K562 (cell line): ENCODE measurements at regions not wholly inside any gene's neighbourhood (a gene's known extent, or its start where the extent isn't known, plus 50 kb on each side); places are given as distances from the start of the nearest gene placed in this dataset.

Experiments
- ATAC-seq: fragments of 200-7000 bp; cut with Tn5 transposase; 3 replicates; pipeline ENCODE4 v1.9.1; 2020; ENCODE audit warnings: moderate library complexity
- BruUV-seq: library from RNA; stranded (reverse); fragments of 400-500 nt; replicated peaks from 2 replicates; lab custom pipeline; 2021; lab: Mats Ljungman, UMichigan
- CTCF ChIA-PET: fragments of 300-600 bp; formaldehyde crosslinking; extraction: SDS; loops from one replicate; lab custom pipeline; 2021; ENCODE audit warnings: low intra/inter-chr PET ratio; lab: Yijun Ruan, JAX
- POLR2A ChIA-PET: fragments of 300-600, 350-650 bp; sonication (Branson Sonifier 250); formaldehyde crosslinking; extraction: SDS; loops from one replicate; lab custom pipeline; 2021; ENCODE audit warnings: antibody characterized with exemption, inconsistent platforms; lab: Yijun Ruan, JAX
- DNase-seq, 4 experiments: peaks; one replicate each; pipeline versions ENCODE4 v3.0.0 to v3.0.0-alpha.2; 2011 to 2018; ENCODE audit warnings: low spot score in 3 of 4, mixed read lengths in 3 of 4; ENCODE audit errors: extremely low read depth in 1 of 4
- FAIRE-seq: peaks from 2 replicates; lab custom pipeline; 2011; peaks lifted over from hg19 to GRCh38; lab: Jason Lieb, UNC
- H2AFZ ChIP-seq: 2 replicates; pipeline ENCODE4 v1.6.0; 2011; ENCODE audit warnings: low read depth, low read length, control low read depth, inconsistent platforms
- H3K27ac ChIP-seq: fragments of 200-600 bp; 3 replicates; pipeline ENCODE4 v1.8.0; 2011; ENCODE audit warnings: low read depth, mild to moderate bottlenecking, control low read depth, inconsistent platforms, low read length, moderate library complexity, mixed read lengths; ENCODE audit errors: extremely low read depth
- H3K27me3 ChIP-seq, 2 experiments: fragments of 300-600 bp in 1 of 2; 2 replicates in 1 of 2; 3 replicates in 1 of 2; pipeline versions ENCODE4 v1.6.0 to v1.8.0; 2011; ENCODE audit warnings: inconsistent platforms in 2 of 2, low read length in 2 of 2, mild to moderate bottlenecking in 1 of 2, mixed read lengths in 1 of 2, moderate library complexity in 1 of 2; ENCODE audit not compliant: control insufficient read depth in 2 of 2, insufficient read depth in 2 of 2
- H3K36me3 ChIP-seq: fragments of 300-600 bp; 3 replicates; pipeline ENCODE4 v1.8.0; 2011; ENCODE audit warnings: mild to moderate bottlenecking, low read length, inconsistent platforms; ENCODE audit not compliant: control insufficient read depth, insufficient read depth
- H3K4me1 ChIP-seq, 2 experiments: fragments of 200-600 bp in 1 of 2; replicated peaks in 1 of 2; 2 replicates in 1 of 2; 3 replicates in 1 of 2; pipeline versions ENCODE4 v1.5.1 to v1.8.0; 2011; ENCODE audit warnings: inconsistent platforms in 2 of 2, low read length in 2 of 2, mild to moderate bottlenecking in 1 of 2, mixed read lengths in 1 of 2, moderate library complexity in 1 of 2; ENCODE audit not compliant: control insufficient read depth in 2 of 2, insufficient read depth in 2 of 2
- H3K4me2 ChIP-seq: 2 replicates; pipeline ENCODE4 v1.6.1; 2011; ENCODE audit warnings: low read length, control low read depth, inconsistent platforms, mixed read lengths; ENCODE audit not compliant: insufficient read depth
- H3K4me3 ChIP-seq: fragments of 200-600 bp; sonication (generic), shearing (Covaris generic); 2 replicates; pipeline ENCODE4 v1.5.1; 2016; ENCODE audit warnings: control low read depth, inconsistent platforms
- H3K79me2 ChIP-seq: fragments of 200-600 bp; 3 replicates; pipeline ENCODE4 v1.8.0; 2011; ENCODE audit warnings: low read length, inconsistent platforms; ENCODE audit not compliant: control insufficient read depth, insufficient read depth
- H3K9ac ChIP-seq, 2 experiments: 2 replicates each; pipeline versions ENCODE4 v1.6.0 to v1.6.1; 2011; ENCODE audit warnings: low read depth in 2 of 2, low read length in 2 of 2, control low read depth in 1 of 2, inconsistent platforms in 1 of 2, mild to moderate bottlenecking in 1 of 2, mixed read lengths in 1 of 2; ENCODE audit not compliant: insufficient read depth in 1 of 2
- H3K9me1 ChIP-seq: one replicate; pipeline ENCODE4 v1.6.0; 2011; ENCODE audit warnings: inconsistent platforms, mild to moderate bottlenecking, low read length, moderate library complexity; ENCODE audit not compliant: control insufficient read depth, insufficient read depth
- H3K9me3 ChIP-seq: replicated peaks from 2 replicates; pipeline ENCODE4 v1.5.1; 2011; ENCODE audit warnings: low read depth, low read length, inconsistent platforms; ENCODE audit not compliant: control insufficient read depth, insufficient read depth
- H4K20me1 ChIP-seq: replicated peaks from 2 replicates; pipeline ENCODE4 v1.6.1; 2011; ENCODE audit warnings: low read length, inconsistent platforms, mixed read lengths; ENCODE audit not compliant: control insufficient read depth, insufficient read depth
- DNMT1 ChIP-seq: fragments of 450-650 bp; IDR thresholded peaks from 2 replicates; pipeline ENCODE4 v1.6.1; 2016; ENCODE audit warnings: antibody characterized with exemption, mild to moderate bottlenecking
- FOXJ3 ChIP-seq: sonication (generic); formaldehyde crosslinking; IDR thresholded peaks from 2 replicates; pipeline ENCODE4 v1.4.0; 2020; ENCODE audit warnings: mild to moderate bottlenecking, missing genetic modification reagents
- FOXK1 ChIP-seq: sonication (generic); formaldehyde crosslinking; IDR thresholded peaks from 2 replicates; pipeline ENCODE4 v1.8.0; 2022; ENCODE audit warnings: missing genetic modification reagents, mild to moderate bottlenecking, borderline replicate concordance
- FOXP1 ChIP-seq: sonication (generic); formaldehyde crosslinking; IDR thresholded peaks from 2 replicates; pipeline ENCODE4 v1.8.0; 2022; ENCODE audit warnings: mild to moderate bottlenecking, missing genetic modification reagents
- GTF2E2 ChIP-seq: fragments of 200-800 bp; sonication (Bioruptor generic); IDR thresholded peaks from 2 replicates; pipeline ENCODE4 v1.6.1; 2016; ENCODE audit warnings: missing genetic modification characterization, missing compliant biosample characterization
- HNRNPL ChIP-seq: fragments of 200-400 bp; formaldehyde crosslinking; IDR thresholded peaks from 2 replicates; pipeline ENCODE4 v1.6.1; 2017; ENCODE audit warnings: low read depth, mild to moderate bottlenecking, low read length
- MYBL2 ChIP-seq, 2 experiments: fragments of 450-650 bp in 1 of 2; sonication (generic) in 1 of 2; formaldehyde crosslinking in 1 of 2; IDR thresholded peaks; 2 replicates each; pipeline versions ENCODE4 v1.6.1 to v1.8.1; 2017 to 2022; ENCODE audit warnings: borderline replicate concordance in 1 of 2, inconsistent platforms in 1 of 2, low read depth in 1 of 2, mild to moderate bottlenecking in 1 of 2, missing genetic modification reagents in 1 of 2, moderate library complexity in 1 of 2
- NFIC ChIP-seq: fragments of 450-650 bp; IDR thresholded peaks from 2 replicates; pipeline ENCODE4 v1.6.1; 2017; ENCODE audit warnings: mild to moderate bottlenecking, inconsistent platforms
- POLR2H ChIP-seq: IDR thresholded peaks from 2 replicates; pipeline ENCODE4 v1.6.1; 2016; ENCODE audit warnings: missing genetic modification characterization, low read depth, mild to moderate bottlenecking, control low read depth, missing compliant biosample characterization, moderate library complexity
- RBM14 ChIP-seq: fragments of 200-400 bp; formaldehyde crosslinking; IDR thresholded peaks from 2 replicates; pipeline ENCODE4 v1.6.1; 2018; ENCODE audit warnings: low read depth, mild to moderate bottlenecking, low read length, moderate library complexity, borderline replicate concordance; ENCODE audit not compliant: insufficient read depth
- THAP7 ChIP-seq: fragments of 250-450 bp; sonication (Bioruptor Pico); IDR thresholded peaks from 2 replicates; pipeline ENCODE4 v1.5.0; 2021
- TRIM28 ChIP-seq: fragments of 450-650 bp; IDR thresholded peaks from 2 replicates; pipeline ENCODE4 v1.6.1; 2017
- ZNF165 ChIP-seq: fragments of 250-450 bp; sonication (Bioruptor Pico); IDR thresholded peaks from 2 replicates; pipeline ENCODE4 v1.4.0; 2020; ENCODE audit warnings: borderline replicate concordance
- ZNF384 ChIP-seq: IDR thresholded peaks from 2 replicates; pipeline ENCODE4 v1.6.1; 2012; ENCODE audit warnings: low read depth, low read length, improper control_type of control experiment
- WGBS: fragments of 100-300 bp; shearing (Covaris generic); methylation state at CpG from one replicate; pipeline ENCODE4 v1.1.6; 2016; ENCODE audit warnings: low coverage, mixed read lengths; ENCODE audit not compliant: insufficient coverage; ENCODE audit errors: missing lambda C conversion rate; 5-methylcytosine and 5-hydroxymethylcytosine counted together
- in situ Hi-C: fragments of 300-500 bp; cut with MboI; formaldehyde crosslinking; loops from 4 replicates; pipeline ENCODE4 v1.15.0; 2018; ENCODE audit warnings: inconsistent platforms, mixed read lengths
- intact Hi-C: fragments of 100-400 bp; cut with micrococcal nuclease; formaldehyde crosslinking; loops from 2 replicates; pipeline ENCODE4 v1.14.2; 2022
- TF ChIP-seq, protein P1 (sequence below): fragments of 200-400 bp; formaldehyde crosslinking; IDR thresholded peaks from 2 replicates; pipeline ENCODE4 v1.6.1; 2017; ENCODE audit warnings: mild to moderate bottlenecking, low read depth, low read length, moderate library complexity
- TF ChIP-seq, protein P2 (sequence below): sonication (generic); formaldehyde crosslinking; IDR thresholded peaks from 2 replicates; pipeline ENCODE4 v1.8.0; 2022; ENCODE audit warnings: missing genetic modification reagents, mild to moderate bottlenecking, borderline replicate concordance
- TF ChIP-seq, protein P3 (sequence below): fragments of 250-450 bp; sonication (Bioruptor Pico); IDR thresholded peaks from 2 replicates; pipeline ENCODE4 v1.8.0; 2022; ENCODE audit warnings: moderate library complexity, mild to moderate bottlenecking, inconsistent platforms

DNA sequence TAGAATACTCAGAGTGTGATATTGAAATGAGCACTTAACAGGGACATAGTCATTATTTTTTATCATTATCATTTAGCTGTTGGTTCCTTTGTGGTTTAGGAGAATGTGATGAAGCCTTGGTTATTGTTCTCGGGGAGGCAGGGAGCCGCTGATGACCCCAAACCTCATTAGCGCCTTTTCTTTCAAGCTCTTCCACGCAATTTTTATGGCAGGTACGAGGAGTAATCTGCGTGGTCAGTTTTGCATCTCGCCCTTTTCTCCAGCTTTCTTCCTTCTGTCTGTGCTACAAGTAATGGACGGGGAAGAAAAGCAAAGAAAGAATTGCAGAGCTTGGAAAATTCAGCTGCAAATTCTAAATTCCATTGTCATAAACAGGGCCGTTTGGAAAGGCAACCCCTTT, 338.4 kb downstream of the GLRX3 start:
- Histone ChIP-seq H3K27ac (no peak overlapping the region), H3K4me1 (no peaks in the 10 kb centered on the region), H4K20me1 (no peaks in the 10 kb centered on the region), H3K27me3 (peaks cover 8 to 26% of the 10 kb centered on the region in 2 experiments; a peak in 3 of 5 replicates), H3K9me3 (no peaks in the 10 kb centered on the region), H3K36me3 (no peaks in the 10 kb centered on the region), H3K9ac (no peak overlapping the region), H2AFZ (no peak overlapping the region), H3K9me1 (no peaks in the 10 kb centered on the region), H3K4me3 (no peak overlapping the region), H3K4me2 (no peak overlapping the region), H3K79me2 (no peaks in the 10 kb centered on the region)
- ATAC-seq (no peak), DNase-seq (no peak), FAIRE-seq (no peak)
- ChIA-PET POLR2A (no interaction called here), CTCF (no interaction called here)
- WGBS: 3% methylated on average over 7 of the region's 9 CpGs
- in situ Hi-C loops (no loop called here), intact Hi-C loops (no loop called here)
- BruUV-seq: no TSS peak
- TF ChIP-seq, protein P1, sequence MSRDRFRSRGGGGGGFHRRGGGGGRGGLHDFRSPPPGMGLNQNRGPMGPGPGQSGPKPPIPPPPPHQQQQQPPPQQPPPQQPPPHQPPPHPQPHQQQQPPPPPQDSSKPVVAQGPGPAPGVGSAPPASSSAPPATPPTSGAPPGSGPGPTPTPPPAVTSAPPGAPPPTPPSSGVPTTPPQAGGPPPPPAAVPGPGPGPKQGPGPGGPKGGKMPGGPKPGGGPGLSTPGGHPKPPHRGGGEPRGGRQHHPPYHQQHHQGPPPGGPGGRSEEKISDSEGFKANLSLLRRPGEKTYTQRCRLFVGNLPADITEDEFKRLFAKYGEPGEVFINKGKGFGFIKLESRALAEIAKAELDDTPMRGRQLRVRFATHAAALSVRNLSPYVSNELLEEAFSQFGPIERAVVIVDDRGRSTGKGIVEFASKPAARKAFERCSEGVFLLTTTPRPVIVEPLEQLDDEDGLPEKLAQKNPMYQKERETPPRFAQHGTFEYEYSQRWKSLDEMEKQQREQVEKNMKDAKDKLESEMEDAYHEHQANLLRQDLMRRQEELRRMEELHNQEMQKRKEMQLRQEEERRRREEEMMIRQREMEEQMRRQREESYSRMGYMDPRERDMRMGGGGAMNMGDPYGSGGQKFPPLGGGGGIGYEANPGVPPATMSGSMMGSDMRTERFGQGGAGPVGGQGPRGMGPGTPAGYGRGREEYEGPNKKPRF: no peak
- TF ChIP-seq MYBL2 (IDR thresholded peaks at IDR 0.05; ENCODE audit: low read depth) (no peak), MYBL2 (CRISPR knock-in tag; IDR thresholded peaks at IDR 0.05; ENCODE audit: borderline replicate concordance) (no peak), RBM14 (no peak), FOXJ3 (CRISPR knock-in tag) (no peak), TRIM28 (no peak), DNMT1 (no peak), NFIC (no peak), HNRNPL (no peak), GTF2E2 (no peak), THAP7 (CRISPR knock-in tag) (no peak), POLR2H (no peak), ZNF165 (CRISPR knock-in tag) (no peak), ZNF384 (no peak), FOXP1 (CRISPR knock-in tag) (no peak), FOXK1 (no peak)
- TF ChIP-seq, protein P2, sequence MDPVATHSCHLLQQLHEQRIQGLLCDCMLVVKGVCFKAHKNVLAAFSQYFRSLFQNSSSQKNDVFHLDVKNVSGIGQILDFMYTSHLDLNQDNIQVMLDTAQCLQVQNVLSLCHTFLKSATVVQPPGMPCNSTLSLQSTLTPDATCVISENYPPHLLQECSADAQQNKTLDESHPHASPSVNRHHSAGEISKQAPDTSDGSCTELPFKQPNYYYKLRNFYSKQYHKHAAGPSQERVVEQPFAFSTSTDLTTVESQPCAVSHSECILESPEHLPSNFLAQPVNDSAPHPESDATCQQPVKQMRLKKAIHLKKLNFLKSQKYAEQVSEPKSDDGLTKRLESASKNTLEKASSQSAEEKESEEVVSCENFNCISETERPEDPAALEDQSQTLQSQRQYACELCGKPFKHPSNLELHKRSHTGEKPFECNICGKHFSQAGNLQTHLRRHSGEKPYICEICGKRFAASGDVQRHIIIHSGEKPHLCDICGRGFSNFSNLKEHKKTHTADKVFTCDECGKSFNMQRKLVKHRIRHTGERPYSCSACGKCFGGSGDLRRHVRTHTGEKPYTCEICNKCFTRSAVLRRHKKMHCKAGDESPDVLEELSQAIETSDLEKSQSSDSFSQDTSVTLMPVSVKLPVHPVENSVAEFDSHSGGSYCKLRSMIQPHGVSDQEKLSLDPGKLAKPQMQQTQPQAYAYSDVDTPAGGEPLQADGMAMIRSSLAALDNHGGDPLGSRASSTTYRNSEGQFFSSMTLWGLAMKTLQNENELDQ: no peak
- TF ChIP-seq, protein P3, sequence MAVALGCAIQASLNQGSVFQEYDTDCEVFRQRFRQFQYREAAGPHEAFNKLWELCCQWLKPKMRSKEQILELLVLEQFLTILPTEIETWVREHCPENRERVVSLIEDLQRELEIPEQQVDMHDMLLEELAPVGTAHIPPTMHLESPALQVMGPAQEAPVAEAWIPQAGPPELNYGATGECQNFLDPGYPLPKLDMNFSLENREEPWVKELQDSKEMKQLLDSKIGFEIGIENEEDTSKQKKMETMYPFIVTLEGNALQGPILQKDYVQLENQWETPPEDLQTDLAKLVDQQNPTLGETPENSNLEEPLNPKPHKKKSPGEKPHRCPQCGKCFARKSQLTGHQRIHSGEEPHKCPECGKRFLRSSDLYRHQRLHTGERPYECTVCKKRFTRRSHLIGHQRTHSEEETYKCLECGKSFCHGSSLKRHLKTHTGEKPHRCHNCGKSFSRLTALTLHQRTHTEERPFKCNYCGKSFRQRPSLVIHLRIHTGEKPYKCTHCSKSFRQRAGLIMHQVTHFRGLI: no peak
